ENCODE measurements at regions not wholly inside any gene's neighbourhood (a gene's known extent, or its start where the extent isn't known, plus 50 kb on each side); places are given as distances from the start of the nearest gene placed in this dataset.
"Not testable (repeated sequence)": the region's sequence is repeated elsewhere in the genome, so short reads cannot be mapped to it uniquely, and the experiment has no call there.

DNA sequence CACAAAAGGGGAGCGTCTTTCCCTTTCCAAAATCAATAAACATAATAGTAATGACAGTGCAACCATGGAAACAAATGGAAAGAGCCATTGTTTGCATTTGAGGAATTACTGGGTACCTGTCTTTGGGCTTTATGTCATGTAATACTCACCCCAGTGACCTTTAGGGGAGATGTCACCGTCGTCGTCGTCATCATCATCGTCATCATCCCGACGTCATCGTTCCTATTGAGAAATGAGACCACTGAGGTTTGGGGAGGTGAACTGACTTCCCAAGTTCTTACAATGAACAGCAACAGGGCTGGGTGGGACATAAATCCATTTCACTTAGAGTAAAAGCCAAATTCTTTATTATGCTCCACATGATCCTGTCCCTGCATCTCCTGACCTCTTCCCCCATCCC lies 168.9 kb upstream of the KAZN start:
- no peak for DNase-seq
- TF ChIP-seq, protein P1, sequence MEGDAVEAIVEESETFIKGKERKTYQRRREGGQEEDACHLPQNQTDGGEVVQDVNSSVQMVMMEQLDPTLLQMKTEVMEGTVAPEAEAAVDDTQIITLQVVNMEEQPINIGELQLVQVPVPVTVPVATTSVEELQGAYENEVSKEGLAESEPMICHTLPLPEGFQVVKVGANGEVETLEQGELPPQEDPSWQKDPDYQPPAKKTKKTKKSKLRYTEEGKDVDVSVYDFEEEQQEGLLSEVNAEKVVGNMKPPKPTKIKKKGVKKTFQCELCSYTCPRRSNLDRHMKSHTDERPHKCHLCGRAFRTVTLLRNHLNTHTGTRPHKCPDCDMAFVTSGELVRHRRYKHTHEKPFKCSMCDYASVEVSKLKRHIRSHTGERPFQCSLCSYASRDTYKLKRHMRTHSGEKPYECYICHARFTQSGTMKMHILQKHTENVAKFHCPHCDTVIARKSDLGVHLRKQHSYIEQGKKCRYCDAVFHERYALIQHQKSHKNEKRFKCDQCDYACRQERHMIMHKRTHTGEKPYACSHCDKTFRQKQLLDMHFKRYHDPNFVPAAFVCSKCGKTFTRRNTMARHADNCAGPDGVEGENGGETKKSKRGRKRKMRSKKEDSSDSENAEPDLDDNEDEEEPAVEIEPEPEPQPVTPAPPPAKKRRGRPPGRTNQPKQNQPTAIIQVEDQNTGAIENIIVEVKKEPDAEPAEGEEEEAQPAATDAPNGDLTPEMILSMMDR (IDR thresholded peaks at IDR 0.05; ENCODE audit: borderline replicate concordance) = no peak
- intact Hi-C loops (cut with micrococcal nuclease) = no loop called here
- H3K4me3 ChIP-seq = no peak overlapping the region
- H3K27ac ChIP-seq (replicated peaks) = no peak overlapping the region
- no peaks in the 10 kb centered on the region for H3K4me1 ChIP-seq
- H3K36me3 ChIP-seq = no peaks in the 10 kb centered on the region
- H3K9me3 ChIP-seq (replicated peaks) = no peaks in the 10 kb centered on the region
- H3K27me3 ChIP-seq (ENCODE audit: low read depth) = peaks cover 40% of the 10 kb centered on the region

DNA sequence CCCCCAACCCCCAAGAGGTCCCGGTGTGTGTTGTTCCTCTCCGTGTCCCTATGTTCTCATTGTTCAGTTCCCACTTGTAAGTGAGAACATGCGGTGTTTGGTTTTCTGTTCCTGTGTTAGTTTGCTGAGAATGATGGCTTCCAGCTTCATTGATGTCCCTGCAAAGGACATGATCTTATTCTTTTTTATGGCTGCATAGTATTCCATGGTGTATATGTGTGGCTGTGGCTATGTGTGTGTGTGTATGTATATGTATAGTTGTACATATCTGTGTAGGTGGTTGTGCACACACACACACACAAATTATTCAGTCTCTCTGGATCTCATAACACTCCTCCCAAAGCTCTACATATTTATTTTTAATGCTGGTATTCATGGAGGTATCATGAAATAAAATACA lies 165.8 kb upstream of the KAZN start:
- H3K9me3 ChIP-seq (replicated peaks); H3K36me3 ChIP-seq; H3K27ac ChIP-seq (replicated peaks); H3K4me3 ChIP-seq; H3K4me1 ChIP-seq; intact Hi-C loops (cut with micrococcal nuclease); DNase-seq: not testable (repeated sequence)
- peaks cover 72% of the 10 kb centered on the region for H3K27me3 ChIP-seq (ENCODE audit: low read depth)

DNA sequence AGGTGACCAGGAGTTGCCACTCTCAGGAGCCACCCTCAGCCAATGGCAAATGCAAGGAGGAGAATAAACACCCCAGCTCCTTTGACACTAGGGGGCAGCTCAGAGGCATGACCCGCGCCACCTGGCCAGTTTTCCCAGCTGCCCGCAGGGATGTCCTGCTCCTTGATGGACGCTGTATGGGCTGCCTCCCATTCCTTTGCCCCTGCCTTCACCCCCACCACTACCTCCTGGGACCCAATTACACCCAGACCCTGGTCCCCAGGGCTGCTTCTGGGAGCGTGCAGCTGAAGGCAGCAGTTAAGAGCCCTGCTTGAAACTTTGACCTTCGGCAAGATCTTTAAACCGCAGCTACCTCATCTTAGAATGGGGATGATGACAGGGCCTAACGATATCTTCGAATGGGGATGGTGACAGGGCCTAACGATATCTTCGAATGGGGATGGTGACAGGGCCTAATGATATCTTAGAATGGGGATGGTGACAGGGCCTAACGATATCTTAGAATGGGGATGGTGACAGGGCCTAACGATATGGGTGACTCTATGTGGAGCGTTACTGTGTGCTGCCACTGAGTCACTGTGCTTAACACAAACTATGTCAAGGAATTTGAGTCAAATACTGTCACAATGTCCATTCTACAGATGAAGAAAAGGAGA lies 163.0 kb upstream of the KAZN start:
- Histone ChIP-seq H3K27me3 (ENCODE audit: low read depth) (peaks cover 87% of the 10 kb centered on the region), H3K4me3 (no peak overlapping the region), H3K36me3 (no peaks in the 10 kb centered on the region), H3K27ac (replicated peaks) (no peak overlapping the region), H3K9me3 (replicated peaks) (no peaks in the 10 kb centered on the region), H3K4me1 (no peaks in the 10 kb centered on the region)
- no peak for DNase-seq
- TF ChIP-seq, protein P1 (IDR thresholded peaks at IDR 0.05; ENCODE audit: borderline replicate concordance) = peak; percentile 8
- intact Hi-C loops (cut with micrococcal nuclease) = no loop called here

DNA sequence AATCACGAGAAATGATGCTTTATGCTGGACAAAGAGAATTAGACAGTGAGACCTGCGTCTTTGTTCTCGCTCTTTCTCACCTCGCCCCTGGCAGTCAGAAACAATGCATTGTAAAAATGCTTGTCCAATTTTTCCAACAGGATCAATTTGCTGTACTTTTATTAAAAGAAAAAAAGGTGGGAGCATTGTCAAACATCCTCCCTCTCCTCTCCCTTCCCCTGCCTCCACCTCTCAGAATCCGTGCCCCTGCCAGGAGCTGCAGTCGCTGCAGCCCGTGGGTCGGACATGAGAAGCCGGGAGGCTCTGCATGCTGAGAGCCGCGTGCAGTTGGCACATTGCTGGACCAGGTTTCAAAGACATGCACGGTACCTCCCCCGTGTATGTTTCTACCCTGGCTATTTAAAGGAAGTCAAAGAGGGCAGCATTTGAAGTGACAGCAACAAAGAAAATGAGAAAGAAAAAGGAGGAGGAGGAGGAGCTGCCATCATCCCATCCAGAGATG lies 161.0 kb upstream of the KAZN start:
- Histone ChIP-seq H3K27ac (replicated peaks) (no peak overlapping the region), H3K4me3 (no peak overlapping the region), H3K9me3 (replicated peaks) (no peaks in the 10 kb centered on the region), H3K27me3 (ENCODE audit: low read depth) (peaks cover 83% of the 10 kb centered on the region), H3K36me3 (no peaks in the 10 kb centered on the region), H3K4me1 (no peaks in the 10 kb centered on the region)
- TF ChIP-seq, protein P1 (IDR thresholded peaks at IDR 0.05; ENCODE audit: borderline replicate concordance) = no peak
- no peak for DNase-seq
- intact Hi-C loops (cut with micrococcal nuclease) = no loop called here

DNA sequence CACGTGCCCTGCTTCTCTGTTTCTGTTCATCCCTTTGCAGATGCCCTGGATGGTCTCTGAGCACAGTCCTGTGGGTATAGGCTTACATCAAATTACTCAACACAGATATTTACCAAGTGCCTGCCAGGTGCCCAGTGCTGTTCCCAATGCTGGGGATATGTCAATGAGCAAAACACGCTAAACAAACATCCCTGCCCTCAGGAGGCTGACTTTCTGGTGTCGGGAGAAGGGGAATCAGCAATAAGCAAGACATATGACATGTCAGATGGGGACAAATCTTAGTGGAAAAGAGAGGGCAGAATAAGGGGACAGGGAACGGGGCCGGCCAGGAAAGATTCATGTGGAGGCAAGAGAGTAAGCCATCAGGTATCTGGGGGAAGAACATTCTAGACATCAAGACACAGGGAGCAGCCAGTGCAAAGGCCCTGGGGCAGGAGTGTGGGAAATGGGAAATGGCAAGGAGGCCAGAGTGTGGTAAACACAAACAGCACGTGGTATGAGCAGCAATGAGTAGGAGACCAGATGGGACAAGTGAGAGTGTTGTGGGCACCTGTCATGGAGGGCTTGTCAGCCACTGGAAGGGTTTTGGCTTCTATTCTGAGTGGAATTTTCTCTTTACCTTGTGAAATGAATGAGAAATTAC lies 160.2 kb upstream of the KAZN start:
- no peaks in the 10 kb centered on the region for H3K9me3 ChIP-seq (replicated peaks)
- peaks cover 82% of the 10 kb centered on the region for H3K27me3 ChIP-seq (ENCODE audit: low read depth)
- no peaks in the 10 kb centered on the region for H3K4me1 ChIP-seq
- TF ChIP-seq, protein P1 (IDR thresholded peaks at IDR 0.05; ENCODE audit: borderline replicate concordance) = no peak
- H3K27ac ChIP-seq (replicated peaks) = no peak overlapping the region
- no peaks in the 10 kb centered on the region for H3K36me3 ChIP-seq
- H3K4me3 ChIP-seq = no peak overlapping the region
- intact Hi-C loops (cut with micrococcal nuclease) = no loop called here
- DNase-seq = no peak

DNA sequence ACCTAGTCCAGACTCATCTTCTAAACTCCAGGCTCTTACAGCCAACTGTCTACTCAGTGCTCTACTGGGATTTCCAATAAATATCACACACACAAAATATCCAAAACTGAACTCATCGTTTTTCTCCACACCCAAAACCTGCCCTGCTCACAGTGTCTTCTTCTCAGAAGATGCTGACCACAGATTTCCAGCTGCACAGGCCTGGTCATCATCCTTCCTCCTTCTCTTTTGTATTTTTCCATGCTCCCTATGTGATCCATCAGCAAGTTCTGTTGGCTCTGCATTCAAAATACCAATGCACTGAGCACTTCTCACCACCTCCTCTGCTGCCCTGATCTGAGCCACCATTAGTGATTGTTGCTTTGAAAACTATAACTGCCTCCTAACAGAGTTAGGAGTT lies 159.5 kb upstream of the KAZN start:
- H3K27me3 ChIP-seq (ENCODE audit: low read depth) = peaks cover 78% of the 10 kb centered on the region
- H3K4me1 ChIP-seq = no peaks in the 10 kb centered on the region
- H3K4me3 ChIP-seq = no peak overlapping the region
- no peak overlapping the region for H3K27ac ChIP-seq (replicated peaks)
- DNase-seq = no peak
- intact Hi-C loops (cut with micrococcal nuclease) = no loop called here
- no peaks in the 10 kb centered on the region for H3K36me3 ChIP-seq
- H3K9me3 ChIP-seq (replicated peaks) = no peaks in the 10 kb centered on the region
- TF ChIP-seq, protein P1 (IDR thresholded peaks at IDR 0.05; ENCODE audit: borderline replicate concordance) = no peak

Data from left ventricle myocardium inferior (tissue), 1 donor.